GM23248 (cell line): ENCODE measurements at regions not wholly inside any gene's neighbourhood (a gene's known extent, or its start where the extent isn't known, plus 50 kb on each side); places are given as distances from the start of the nearest gene placed in this dataset.

Source experiments
- EZH2 ChIP-seq: fragments of 200-600 bp; sonication (generic); IDR thresholded peaks from 2 replicates; pipeline ENCODE4 v1.6.1; 2018; ENCODE audit warnings: antibody characterized with exemption, mild to moderate bottlenecking; ENCODE audit not compliant: insufficient read depth, poor library complexity, severe bottlenecking
- EZH2phosphoT487 ChIP-seq: fragments of 200-600 bp; sonication (generic); IDR thresholded peaks from 2 replicates; pipeline ENCODE4 v1.6.1; 2018; ENCODE audit warnings: antibody characterized with exemption, moderate library complexity, mild to moderate bottlenecking, low read depth; ENCODE audit not compliant: insufficient read depth

DNA sequence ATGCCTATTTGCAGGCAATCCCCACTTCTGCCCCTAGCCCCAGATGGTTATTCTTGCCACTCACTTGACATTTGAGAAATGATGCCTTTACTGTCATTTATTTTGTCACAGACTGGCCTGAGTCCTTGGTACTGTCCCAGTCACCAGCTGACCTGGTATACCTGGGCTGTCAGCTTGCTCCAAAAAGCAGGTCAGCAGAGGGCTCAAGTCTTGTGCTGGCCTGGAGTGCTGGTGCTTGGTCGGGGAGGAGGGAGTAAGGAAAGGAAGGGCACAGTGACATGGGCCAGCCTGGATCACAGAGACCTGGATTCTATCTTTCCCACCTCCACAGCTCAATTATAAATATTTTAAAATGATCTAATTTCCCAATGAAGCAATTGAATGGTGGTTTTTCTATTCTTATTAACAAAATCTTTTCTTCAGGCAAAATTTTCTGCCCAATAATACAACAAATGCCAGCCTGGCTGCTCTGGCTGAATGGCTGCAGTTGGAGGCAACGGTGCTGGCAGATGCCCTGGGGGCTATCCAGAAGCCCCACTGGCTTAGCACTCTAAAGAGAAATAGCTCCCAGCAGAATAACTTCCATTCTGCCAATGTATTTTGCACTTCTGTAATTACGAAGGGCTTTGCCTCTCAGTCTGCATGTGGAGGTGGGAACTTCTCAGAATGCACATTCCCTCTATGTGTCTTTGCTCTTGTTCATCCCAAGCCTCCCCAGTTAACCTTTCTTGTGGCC lies 160.6 kb downstream of the GADD45G start:
- TF ChIP-seq EZH2 (no peak), EZH2phosphoT487 (no peak)
